Central memory CD4-positive, alpha-beta T cell (primary cell): ENCODE measurements at regions not wholly inside any gene's neighbourhood (a gene's known extent, or its start where the extent isn't known, plus 50 kb on each side); places are given as distances from the start of the nearest gene placed in this dataset.
"Not testable (repeated sequence)": the region's sequence is repeated elsewhere in the genome, so short reads cannot be mapped to it uniquely, and the experiment has no call there.

Experiments used
- DNase-seq: peaks from one replicate; pipeline ENCODE4 v3.0.0; 2022

DNA sequence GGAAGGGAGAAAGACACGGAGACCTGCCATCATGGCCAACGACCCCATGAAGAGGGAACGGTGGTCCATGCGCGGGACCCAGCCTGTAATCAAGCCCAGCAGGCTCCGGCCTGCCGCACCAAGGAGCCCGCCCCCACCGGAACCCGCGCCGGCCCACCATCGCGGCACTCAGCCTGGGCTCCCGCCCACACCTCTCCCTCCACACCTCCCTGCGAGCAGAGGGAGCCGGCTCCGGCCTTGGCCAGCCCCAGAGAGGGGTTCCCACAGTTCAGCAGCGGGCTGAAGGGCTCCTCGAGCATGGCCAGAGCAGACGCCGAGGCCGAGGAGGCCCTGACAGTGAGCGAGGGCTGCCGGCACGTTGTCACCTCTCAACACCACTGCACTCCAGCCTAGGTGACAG is 1302.8 kb upstream of the CNTN5 start:
- DNase-seq = no peak

DNA sequence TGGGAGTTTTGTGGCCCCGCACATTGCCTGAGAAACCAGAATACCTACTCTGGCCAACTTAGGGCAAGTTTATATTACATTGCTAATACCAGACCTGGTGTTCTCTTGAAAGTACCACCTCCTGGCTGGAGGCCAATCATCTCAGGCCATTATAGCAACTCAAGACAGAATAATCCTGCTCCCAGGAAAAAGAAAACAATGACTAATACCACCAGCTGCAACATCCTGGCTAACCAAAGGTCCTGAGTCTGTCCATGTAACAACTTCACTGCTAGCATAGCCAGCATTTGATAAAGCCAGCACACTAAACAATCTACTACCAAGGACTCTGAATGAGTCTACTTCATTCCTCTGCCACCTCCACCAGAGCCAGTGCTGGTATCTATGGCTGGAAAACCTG is 1298.7 kb upstream of the CNTN5 start:
- DNase-seq = no peak

GRCh38 chr11:97722721-97723120 is 1298.0 kb upstream of the CNTN5 start:
- no peak for DNase-seq

- no peak for DNase-seq
These were observed 1291.0 kb upstream of the CNTN5 start for GRCh38 chr11:97729546-97730272.

GRCh38 chr11:97732011-97732632 is 1288.6 kb upstream of the CNTN5 start:
- no peak for DNase-seq

DNA sequence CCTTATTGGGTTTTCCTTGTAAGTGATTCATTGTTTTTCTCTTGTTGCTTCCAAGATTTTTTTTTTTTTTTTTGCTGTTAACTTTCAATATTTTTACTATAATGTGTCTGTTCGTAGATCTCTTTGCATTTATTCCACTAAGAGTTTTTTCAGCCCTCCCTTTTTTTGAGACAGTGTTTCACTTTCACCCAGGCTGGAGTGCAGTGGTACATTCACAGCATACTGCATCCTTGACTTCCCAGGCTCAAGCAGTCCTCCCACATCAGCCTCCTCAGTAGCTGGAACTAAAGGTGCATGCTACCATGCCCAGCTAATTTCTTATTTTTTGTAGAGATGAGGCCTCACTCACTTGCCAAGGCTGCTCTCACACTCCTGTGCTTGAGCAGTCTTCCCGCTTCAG is 1282.0 kb upstream of the CNTN5 start:
- DNase-seq = no peak

GRCh38 chr11:97739932-97740800 is 1280.6 kb upstream of the CNTN5 start:
- DNase-seq = no peak

GRCh38 chr11:97740801-97741151 is 1280.0 kb upstream of the CNTN5 start:
- no peak for DNase-seq

- DNase-seq = no peak
These were observed 1278.0 kb upstream of the CNTN5 start for GRCh38 chr11:97742717-97743116.

- DNase-seq = no peak
These were observed 1277.5 kb upstream of the CNTN5 start for GRCh38 chr11:97743205-97743742.

GRCh38 chr11:97745515-97746050 is 1275.2 kb upstream of the CNTN5 start:
- no peak for DNase-seq

- DNase-seq = no peak
These were observed 1273.9 kb upstream of the CNTN5 start for GRCh38 chr11:97746818-97747217.

GRCh38 chr11:97751405-97751804 is 1269.3 kb upstream of the CNTN5 start:
- DNase-seq = no peak

GRCh38 chr11:97751952-97752351 is 1268.8 kb upstream of the CNTN5 start:
- DNase-seq = no peak

DNA sequence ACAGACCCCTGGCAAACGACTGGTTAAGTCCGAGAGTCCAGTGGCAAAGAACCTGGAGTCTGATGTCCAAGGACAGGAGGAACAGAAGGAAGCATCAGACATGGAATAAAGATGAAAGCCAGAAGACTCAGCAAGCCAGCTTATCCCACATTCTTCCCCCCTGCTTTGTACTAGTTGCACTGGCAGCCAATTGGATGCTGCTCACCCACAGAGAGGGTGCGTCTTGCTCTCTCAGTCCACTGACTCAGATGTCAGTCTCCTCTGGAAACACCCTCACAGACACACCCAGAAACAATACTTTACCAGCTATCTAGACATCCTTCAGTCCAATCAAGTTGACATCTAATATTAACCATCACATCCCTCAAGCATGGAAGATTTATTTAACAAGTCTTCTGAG is 1265.8 kb upstream of the CNTN5 start:
- no peak for DNase-seq

DNA sequence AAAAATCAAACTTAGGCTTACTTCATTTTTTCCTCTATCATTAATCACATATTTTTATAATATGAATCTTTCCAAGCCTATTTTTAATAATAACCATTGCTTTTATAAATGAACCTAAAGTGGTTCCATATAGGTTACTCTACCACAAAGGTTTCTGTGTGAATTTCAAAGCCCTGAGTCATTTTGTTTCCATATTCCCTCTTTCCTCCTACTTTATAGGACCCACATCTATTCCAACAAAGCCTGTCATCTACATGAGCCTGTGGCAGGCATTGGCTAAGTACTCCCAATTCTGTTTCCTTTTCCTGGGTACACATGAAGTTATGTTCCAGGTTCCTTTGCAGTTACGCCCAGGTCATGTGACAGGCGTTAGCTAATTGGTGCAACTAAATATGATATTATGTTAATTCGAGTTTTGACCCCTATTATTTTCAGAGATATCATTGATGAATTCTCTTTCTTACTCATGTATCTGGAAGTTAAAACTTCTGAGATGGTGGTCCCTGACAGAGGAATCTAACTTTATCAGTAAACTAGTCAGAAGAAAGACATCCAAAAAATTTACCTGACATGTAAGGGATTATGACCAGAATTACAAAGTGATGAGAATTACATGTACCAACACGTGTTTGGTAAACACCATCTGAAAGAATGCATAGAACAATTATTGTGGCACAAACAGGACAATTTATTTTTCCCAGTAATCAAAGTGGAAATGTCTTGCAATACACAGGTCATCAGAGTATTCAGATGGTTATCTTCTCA is 1264.0 kb upstream of the CNTN5 start:
- no peak for DNase-seq

GRCh38 chr11:97761175-97761574 is 1259.6 kb upstream of the CNTN5 start:
- no peak for DNase-seq

- DNase-seq = no peak
These were observed 1256.6 kb upstream of the CNTN5 start for GRCh38 chr11:97764193-97764592.

GRCh38 chr11:97764605-97765004 is 1256.1 kb upstream of the CNTN5 start:
- DNase-seq = no peak

GRCh38 chr11:97770570-97770969 is 1250.2 kb upstream of the CNTN5 start:
- no peak for DNase-seq

DNA sequence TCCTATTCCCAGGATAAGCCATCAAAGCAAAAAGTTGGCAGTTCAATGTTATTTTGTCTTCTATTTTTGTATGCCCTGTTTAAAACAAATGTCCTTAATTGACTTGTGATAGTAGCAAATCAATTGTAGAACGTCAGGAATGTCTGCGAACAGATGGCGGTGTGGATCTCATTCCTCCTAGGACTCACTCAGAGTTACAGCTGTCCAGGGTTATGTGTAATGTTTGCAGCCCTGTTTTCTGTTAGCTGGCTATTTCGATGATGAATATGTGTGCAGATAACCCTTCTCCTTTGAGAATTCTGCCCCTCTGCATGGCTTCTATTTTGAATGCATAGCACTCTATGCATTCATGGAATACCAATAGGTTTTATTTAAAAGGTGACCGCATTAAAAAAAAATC is 1248.0 kb upstream of the CNTN5 start:
- DNase-seq = no peak

- DNase-seq = not testable (repeated sequence)
These were observed 1236.4 kb upstream of the CNTN5 start for GRCh38 chr11:97784388-97784787.

DNA sequence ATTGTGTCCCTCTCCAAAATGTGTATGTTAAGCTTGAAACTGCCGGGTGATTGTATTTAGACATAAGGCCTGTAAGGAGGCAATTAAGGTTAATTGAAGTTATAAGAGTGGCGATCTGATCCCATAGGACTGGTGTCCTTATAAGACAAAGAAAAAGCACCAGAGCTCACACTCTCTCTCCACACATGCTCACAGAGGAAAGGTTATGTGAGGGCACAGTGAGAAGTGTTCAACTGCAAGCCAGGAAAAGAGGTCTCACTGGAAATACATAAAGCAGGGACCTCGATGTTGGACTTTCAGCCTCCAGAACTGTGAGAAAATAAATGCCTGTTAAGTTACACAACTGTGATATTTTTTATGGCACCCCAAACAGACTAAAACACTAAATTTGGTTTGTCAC is 1233.8 kb upstream of the CNTN5 start:
- no peak for DNase-seq
